ENCODE measurements at regions not wholly inside any gene's neighbourhood (a gene's known extent, or its start where the extent isn't known, plus 50 kb on each side); places are given as distances from the start of the nearest gene placed in this dataset.

GRCh38 chr7:98460902-98461301 lies 60.0 kb upstream of the BAIAP2L1 start:
- POLR2A ChIA-PET (ENCODE audit: partially characterized antibody), result no interaction called here
- no peak overlapping the region for H3K27ac ChIP-seq (ENCODE audit: low read depth, low read length)
- no peak for TF ChIP-seq PHF8 (conservative IDR thresholded peaks at IDR 0.05; ENCODE audit: low read depth, low read length)
- no peak for TF ChIP-seq CTBP2 (IDR thresholded peaks at IDR 0.05; ENCODE audit: borderline replicate concordance, insufficient read depth, insufficient read length, low read length)
- TF ChIP-seq SAP30 (IDR thresholded peaks at IDR 0.05; ENCODE audit: insufficient read depth, insufficient replicate concordance, low read length), result no peak
- TF ChIP-seq ZNF274 (IDR thresholded peaks at IDR 0.05; ENCODE audit: borderline replicate concordance, extremely low read depth, low read length), result no peak
- TF ChIP-seq BCL11A (IDR thresholded peaks at IDR 0.05; ENCODE audit: low read depth in 2 of 2, low read length in 2 of 2), result no peak
- no peak for TF ChIP-seq KDM4A (IDR thresholded peaks at IDR 0.05; ENCODE audit: low read depth, low read length, severe bottlenecking)
- TF ChIP-seq SRF (IDR thresholded peaks at IDR 0.05; ENCODE audit: low read depth, low read length), result no peak
- no peak for TF ChIP-seq YY1 (IDR thresholded peaks at IDR 0.05; ENCODE audit: low read depth, low read length)
- no peak for TF ChIP-seq SIX5 (IDR thresholded peaks at IDR 0.05; ENCODE audit: low read depth, low read length)
- no peak for TF ChIP-seq RNF2 (IDR thresholded peaks at IDR 0.05; ENCODE audit: borderline replicate concordance, low read depth, low read length, missing control alignments, poor library complexity, severe bottlenecking)
- TF ChIP-seq TBP (IDR thresholded peaks at IDR 0.05; ENCODE audit: low read depth, low read length), result no peak
- TF ChIP-seq RXRA (IDR thresholded peaks at IDR 0.05; ENCODE audit: insufficient read depth, low read depth, low read length), result no peak
- no peak for TF ChIP-seq ASH2L (IDR thresholded peaks at IDR 0.05; ENCODE audit: low read length)
- no peak for TF ChIP-seq HDAC6 (IDR thresholded peaks at IDR 0.05; ENCODE audit: low read depth, low read length)

More at GRCh38 chr7:98460902-98461301, 60.0 kb upstream of the BAIAP2L1 start:
- no peak overlapping the region for H4K5ac ChIP-seq (ENCODE audit: insufficient read length, low read depth, low read length)
- H2BK12ac ChIP-seq (ENCODE audit: low read depth, low read length), result no peak overlapping the region
- no peak overlapping the region for H3K4me3 ChIP-seq (ENCODE audit: extremely low read depth in 1 of 4, insufficient read depth in 2 of 4, low read depth in 3 of 4, low read length in 4 of 4)
- H3K9me3 ChIP-seq (ENCODE audit: insufficient read depth in 2 of 2, low read depth in 1 of 2, low read length in 1 of 2), result peaks cover 4 to 7% of the 10 kb centered on the region in 2 experiments; a peak in 1 of 4 replicates
- 96% methylated on average over 2 of the region's 3 CpGs; no CpG with 5 or more reads in 1 of the 2 experiments for WGBS, 2 experiments (ENCODE audit: extremely low coverage in 1 of 2, insufficient coverage in 1 of 2, insufficient read length in 1 of 2, insufficient replicate concordance in 2 of 2, low coverage in 1 of 2, low lambda C conversion rate in 2 of 2, missing lambda C conversion rate in 1 of 2)
- H2BK20ac ChIP-seq (ENCODE audit: low read length), result no peak overlapping the region
- H3K36me3 ChIP-seq (ENCODE audit: control insufficient read depth in 2 of 4, insufficient read depth in 4 of 4, low read length in 3 of 4), result no peaks in the 10 kb centered on the region
- H3K79me1 ChIP-seq (ENCODE audit: low read depth, low read length), result no peaks in the 10 kb centered on the region
- no peak overlapping the region for H3K18ac ChIP-seq (ENCODE audit: extremely low read depth, low read length)
- no peak overlapping the region for H3K14ac ChIP-seq (ENCODE audit: insufficient read length)
- H3K4me1 ChIP-seq (replicated peaks in 1 of 4; ENCODE audit: control insufficient read depth in 3 of 4, insufficient read depth in 4 of 4, low read length in 3 of 4), result peaks cover 0 to 3% (median 0%) of the 10 kb centered on the region in 4 experiments; a peak in 1 of 7 replicates
- FAIRE-seq (no peak), DNase-seq (ENCODE audit: low read depth in 1 of 2, low spot score in 2 of 2) (no peak)
- no peak overlapping the region for H3K9ac ChIP-seq (replicated peaks in 1 of 4; ENCODE audit: extremely low read depth in 1 of 4, low read depth in 3 of 4, low read length in 3 of 4)
- H3K56ac ChIP-seq (replicated peaks; ENCODE audit: insufficient read length, low read depth, low read length), result no peak overlapping the region
- H3K23ac ChIP-seq (ENCODE audit: insufficient read length), result no peak overlapping the region
- H3K27me3 ChIP-seq (replicated peaks in 1 of 4; ENCODE audit: control insufficient read depth in 3 of 4, extremely low read depth in 1 of 4, insufficient read depth in 3 of 4, low read length in 3 of 4), result no peaks in the 10 kb centered on the region; a peak in 1 of 7 replicates
- H4K91ac ChIP-seq (replicated peaks; ENCODE audit: insufficient read length, low read length), result no peak overlapping the region
- H3K4me2 ChIP-seq (ENCODE audit: insufficient read depth in 1 of 2, low read depth in 2 of 2, low read length in 2 of 2), result no peak overlapping the region
- H3K23me2 ChIP-seq (ENCODE audit: low read depth, low read length), result no peaks in the 10 kb centered on the region
- CTCF ChIA-PET (ENCODE audit: partially characterized antibody), result interaction anchor here (1.7 kb wide), 1 partner anchor 24 kb away, joined by 6 read pairs; no protein-coding TSS in a partner anchor
- H2BK5ac ChIP-seq (ENCODE audit: low read depth, low read length), result no peak overlapping the region
- no peak overlapping the region for H2AFZ ChIP-seq (ENCODE audit: low read length)
- H4K20me1 ChIP-seq (replicated peaks in 1 of 2; ENCODE audit: control insufficient read depth in 1 of 2, insufficient read depth in 2 of 2, low read length in 2 of 2), result no peaks in the 10 kb centered on the region
- H3K79me2 ChIP-seq (ENCODE audit: control insufficient read depth in 1 of 2, insufficient read depth in 2 of 2, low read length in 2 of 2), result no peaks in the 10 kb centered on the region
- H2AK5ac ChIP-seq (ENCODE audit: low read depth, low read length), result no peak overlapping the region
- no peak overlapping the region for H4K8ac ChIP-seq (ENCODE audit: extremely low read depth, insufficient read depth, low read length)
- H2BK120ac ChIP-seq (replicated peaks; ENCODE audit: low read depth, low read length), result no peak overlapping the region
- no peak overlapping the region for H2BK15ac ChIP-seq (ENCODE audit: low read length)
- H3K4ac ChIP-seq (replicated peaks; ENCODE audit: insufficient read length, low read depth, low read length), result no peak overlapping the region
